ENCODE measurements at regions not wholly inside any gene's neighbourhood (a gene's known extent, or its start where the extent isn't known, plus 50 kb on each side); places are given as distances from the start of the nearest gene placed in this dataset.

GRCh38 chr22:48047722-48048500 lies 1285.5 kb downstream of the TBC1D22A start:
- Mint-ChIP-seq H3K27me3 (ENCODE audit: low read depth in 2 of 2) (peaks cover 13 to 19% of the 10 kb centered on the region in 2 donors), H3K27ac (no peak overlapping the region), H3K9me3 (no peaks in the 10 kb centered on the region), H3K36me3 (no peaks in the 10 kb centered on the region), H3K4me1 (peaks cover 0 to 5% of the 10 kb centered on the region in 2 donors), H3K4me3 (no peak overlapping the region)
- ATAC-seq, result no peak
- no peak overlapping the region for H3K4me3 ChIP-seq (ENCODE audit: low read length)
- no peaks in the 10 kb centered on the region for H3K36me3 ChIP-seq (ENCODE audit: control insufficient read depth, insufficient read depth, low read length)
- WGBS (ENCODE audit: insufficient coverage), result 94% methylated on average over 9 of the region's 9 CpGs
- peaks cover 7% of the 10 kb centered on the region for H3K27me3 ChIP-seq (ENCODE audit: control insufficient read depth, insufficient read depth, low read length)
- TF ChIP-seq CTCF (IDR thresholded peaks at IDR 0.05), result no peak
- intact Hi-C loops (cut with micrococcal nuclease), result no loop called here
- no peak overlapping the region for H3K27ac ChIP-seq (ENCODE audit: low read length)
- peaks cover 17% of the 10 kb centered on the region for H3K4me1 ChIP-seq (ENCODE audit: control insufficient read depth, insufficient read depth, low read length)
- no peaks in the 10 kb centered on the region for H3K9me3 ChIP-seq (ENCODE audit: control insufficient read depth, insufficient read depth, low read length)
- DNase-seq, result no peak

DNA sequence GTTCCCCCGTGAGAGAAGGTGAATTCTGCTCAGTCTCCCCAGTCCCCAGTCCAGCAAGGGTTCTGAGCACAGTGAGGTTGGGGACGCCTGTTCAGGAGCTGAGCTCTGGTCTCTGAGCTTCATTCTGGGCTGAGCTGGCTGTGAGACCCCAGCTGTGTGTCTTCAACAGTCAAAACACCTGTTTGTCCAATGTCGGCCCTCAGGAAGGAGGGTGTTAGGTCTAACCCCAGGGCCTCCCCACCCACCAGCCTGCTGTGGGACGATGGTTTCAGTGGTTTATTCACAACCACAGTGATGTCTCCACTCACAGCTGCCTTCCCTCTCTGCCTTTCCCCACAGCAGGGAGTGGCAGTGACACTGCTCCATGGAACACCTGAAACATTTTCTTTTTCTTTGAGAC lies 1282.9 kb downstream of the TBC1D22A start:
- Mint-ChIP-seq H3K27ac (no peak overlapping the region), H3K36me3 (no peaks in the 10 kb centered on the region), H3K4me3 (no peak overlapping the region), H3K27me3 (ENCODE audit: low read depth in 2 of 2) (peaks cover 21 to 34% of the 10 kb centered on the region in 2 donors), H3K9me3 (no peaks in the 10 kb centered on the region), H3K4me1 (peaks cover 0 to 10% of the 10 kb centered on the region in 2 donors)
- peaks cover 17% of the 10 kb centered on the region for H3K4me1 ChIP-seq (ENCODE audit: control insufficient read depth, insufficient read depth, low read length)
- no peaks in the 10 kb centered on the region for H3K9me3 ChIP-seq (ENCODE audit: control insufficient read depth, insufficient read depth, low read length)
- DNase-seq (no peak), ATAC-seq (peak in 1 of 3 donors; percentile 66)
- TF ChIP-seq CTCF (IDR thresholded peaks at IDR 0.05), result no peak
- peaks cover 7% of the 10 kb centered on the region for H3K27me3 ChIP-seq (ENCODE audit: control insufficient read depth, insufficient read depth, low read length)
- H3K27ac ChIP-seq (ENCODE audit: low read length), result no peak overlapping the region
- H3K36me3 ChIP-seq (ENCODE audit: control insufficient read depth, insufficient read depth, low read length), result no peaks in the 10 kb centered on the region
- intact Hi-C loops (cut with micrococcal nuclease), result no loop called here
- 16% methylated on average over 4 of the region's 4 CpGs for WGBS (ENCODE audit: insufficient coverage)
- H3K4me3 ChIP-seq (ENCODE audit: low read length), result no peak overlapping the region

DNA sequence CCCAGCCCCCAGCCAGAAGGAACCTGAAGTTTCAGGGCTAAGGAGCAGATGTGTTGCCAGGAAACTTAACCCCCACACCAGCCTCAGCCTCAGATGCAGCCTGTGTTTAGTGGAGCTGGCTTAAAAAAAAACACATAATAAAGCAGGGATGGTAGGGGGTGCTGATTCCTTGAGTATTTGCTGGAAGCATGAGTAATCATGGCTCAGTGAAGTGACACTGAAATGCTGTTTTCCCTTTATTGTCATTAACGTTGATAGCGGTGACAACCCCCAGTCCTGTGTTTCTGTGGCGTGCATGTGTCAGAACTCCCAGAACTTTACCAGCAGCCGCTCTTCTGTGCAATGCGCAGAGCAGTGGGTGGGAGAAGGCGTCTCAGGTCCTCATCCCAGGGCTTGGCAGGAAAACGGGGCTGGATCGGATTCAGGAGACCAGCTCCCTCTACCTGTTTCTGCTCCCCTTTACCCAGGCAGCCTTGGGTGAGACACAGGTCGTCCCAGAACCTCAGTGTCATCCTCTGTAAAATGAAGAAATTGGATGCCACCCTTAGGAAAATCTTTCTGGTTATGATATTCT lies 1282.1 kb downstream of the TBC1D22A start:
- intact Hi-C loops (cut with micrococcal nuclease), result no loop called here
- Histone ChIP-seq H3K4me3 (ENCODE audit: low read length) (no peak overlapping the region), H3K27me3 (ENCODE audit: control insufficient read depth, insufficient read depth, low read length) (peaks cover 7% of the 10 kb centered on the region), H3K9me3 (ENCODE audit: control insufficient read depth, insufficient read depth, low read length) (no peaks in the 10 kb centered on the region), H3K27ac (ENCODE audit: low read length) (no peak overlapping the region), H3K36me3 (ENCODE audit: control insufficient read depth, insufficient read depth, low read length) (no peaks in the 10 kb centered on the region), H3K4me1 (ENCODE audit: control insufficient read depth, insufficient read depth, low read length) (peaks cover 17% of the 10 kb centered on the region)
- no peak overlapping the region for H3K27ac Mint-ChIP-seq
- no peaks in the 10 kb centered on the region for H3K9me3 Mint-ChIP-seq
- DNase-seq (no peak), ATAC-seq (no peak)
- peaks cover 0 to 10% of the 10 kb centered on the region in 2 donors for H3K4me1 Mint-ChIP-seq
- 77% methylated on average over 9 of the region's 9 CpGs for WGBS (ENCODE audit: insufficient coverage)
- H3K27me3 Mint-ChIP-seq (ENCODE audit: low read depth in 2 of 2), result peaks cover 21 to 34% of the 10 kb centered on the region in 2 donors
- TF ChIP-seq CTCF (IDR thresholded peaks at IDR 0.05), result no peak
- H3K4me3 Mint-ChIP-seq, result no peak overlapping the region
- no peaks in the 10 kb centered on the region for H3K36me3 Mint-ChIP-seq
